Effector memory CD8-positive, alpha-beta T cell (primary cell): ENCODE measurements at regions not wholly inside any gene's neighbourhood (a gene's known extent, or its start where the extent isn't known, plus 50 kb on each side); places are given as distances from the start of the nearest gene placed in this dataset.

ENCODE experiments used
- ATAC-seq: fragments of 150-1000 bp; cut with Tn5 transposase; replicated peaks from 2 replicates; pipeline ENCODE4 v1.10.0; 2021; ENCODE audit warnings: mild to moderate bottlenecking, moderate library complexity
- DNase-seq, 3 experiments: peaks; one replicate each; pipeline ENCODE4 v3.0.0; 2021
- H3K27ac Mint-ChIP-seq, 2 donors: one replicate each; pipeline ENCODE4 v1.8.0; 2022; ENCODE audit warnings: mild to moderate bottlenecking in 2 of 2, mixed read lengths in 2 of 2, moderate library complexity in 2 of 2
- H3K27me3 Mint-ChIP-seq, 2 donors: one replicate each; pipeline ENCODE4 v1.8.0; 2022; ENCODE audit warnings: mixed read lengths in 2 of 2
- H3K36me3 Mint-ChIP-seq: one replicate; pipeline ENCODE4 v1.8.0; 2022; ENCODE audit warnings: mild to moderate bottlenecking, moderate library complexity, mixed read lengths; ENCODE audit not compliant: insufficient read depth
- H3K4me1 Mint-ChIP-seq, 2 donors: one replicate each; pipeline ENCODE4 v1.8.0; 2022; ENCODE audit warnings: low read depth in 2 of 2, mixed read lengths in 2 of 2
- H3K4me3 Mint-ChIP-seq, 2 donors: one replicate each; pipeline ENCODE4 v1.8.0; 2022; ENCODE audit warnings: mild to moderate bottlenecking in 2 of 2, mixed read lengths in 2 of 2, moderate library complexity in 2 of 2
- H3K9me3 Mint-ChIP-seq, 2 donors: one replicate each; pipeline ENCODE4 v1.8.0; 2022; ENCODE audit warnings: mixed read lengths in 2 of 2

DNA sequence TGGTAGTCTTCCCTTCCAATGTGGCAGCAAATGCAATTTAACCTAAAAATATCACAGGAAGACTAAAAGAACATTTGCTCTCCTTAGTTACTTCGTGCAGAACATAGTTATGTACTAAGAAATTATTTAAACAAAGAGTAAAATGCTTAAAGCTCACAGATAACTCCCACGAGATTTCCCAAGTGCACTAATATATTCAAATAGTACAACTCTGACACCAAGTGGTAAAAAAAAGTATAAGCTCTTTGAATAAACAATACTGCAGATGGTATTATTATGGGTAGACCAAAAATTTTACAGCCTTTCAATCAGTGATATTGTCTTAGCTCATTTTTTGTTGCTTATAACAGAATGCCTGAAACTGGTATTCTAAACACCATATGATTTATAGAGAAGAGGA lies 52.8 kb upstream of the FILIP1 start:
- Mint-ChIP-seq H3K4me3 (no peak overlapping the region), H3K36me3 (no peaks in the 10 kb centered on the region), H3K27ac (no peak overlapping the region), H3K9me3 (no peaks in the 10 kb centered on the region), H3K4me1 (peaks cover 2 to 3% of the 10 kb centered on the region in 2 donors), H3K27me3 (no peaks in the 10 kb centered on the region)
- DNase-seq (no peak), ATAC-seq (peak; percentile 36)

DNA sequence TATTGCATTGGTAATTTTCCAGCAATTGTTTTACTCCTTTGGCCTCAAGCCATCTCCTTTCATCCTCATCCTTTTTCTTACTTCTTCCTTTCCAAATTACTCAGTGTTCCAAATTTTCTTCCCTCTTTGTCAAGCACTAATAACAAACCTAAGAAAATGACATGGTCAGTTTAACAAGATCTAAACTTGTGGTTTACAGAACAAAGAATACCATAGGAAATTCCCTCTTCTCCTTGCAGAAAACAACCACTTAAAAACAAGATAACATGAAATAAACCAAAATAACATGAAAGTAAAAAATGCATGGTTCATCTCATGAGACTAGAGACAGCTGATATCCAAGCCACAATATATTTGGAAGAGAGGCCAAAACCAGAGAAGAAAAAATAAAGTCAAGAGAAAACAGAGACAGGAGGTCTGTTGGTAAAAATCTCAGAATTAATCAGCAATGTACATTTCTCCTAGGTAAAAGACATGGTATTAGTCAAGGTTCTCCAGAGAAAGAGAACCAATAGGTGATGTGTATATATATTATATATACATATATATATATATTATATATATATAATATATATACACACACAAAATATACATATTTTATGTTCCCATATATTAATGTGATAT lies 51.0 kb upstream of the SENP6 start:
- Mint-ChIP-seq H3K27ac (no peak overlapping the region), H3K4me1 (peaks cover 6% of the 10 kb centered on the region in 2 donors), H3K4me3 (no peak overlapping the region), H3K27me3 (no peaks in the 10 kb centered on the region), H3K9me3 (no peaks in the 10 kb centered on the region), H3K36me3 (no peaks in the 10 kb centered on the region)
- no peak for ATAC-seq
- no peak for DNase-seq

DNA sequence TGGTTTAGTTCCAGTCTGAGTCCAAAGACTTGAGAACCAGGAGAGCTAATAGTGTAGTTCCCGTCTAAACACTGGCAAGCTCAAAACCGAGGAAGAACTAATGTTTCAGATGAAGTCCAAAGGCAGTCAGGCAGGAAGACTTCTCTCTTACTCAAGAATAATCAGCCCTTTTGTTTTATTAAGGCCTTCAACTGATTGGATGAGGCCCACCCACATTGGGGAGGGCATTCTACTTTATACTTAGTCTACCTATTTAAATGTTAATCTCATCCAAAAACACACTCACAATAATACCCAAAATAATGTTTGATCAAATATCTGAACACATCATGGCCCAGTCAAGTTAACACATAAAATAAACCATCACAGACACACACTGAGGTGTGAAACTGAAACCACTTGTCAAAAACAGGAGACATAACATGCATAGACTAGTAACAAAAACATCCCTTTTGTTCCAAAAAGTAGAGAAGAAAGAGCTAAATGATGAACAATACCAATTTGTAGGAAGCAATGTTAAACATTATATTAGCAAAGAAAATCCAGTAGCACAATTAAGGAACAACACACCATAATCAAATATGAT lies 50.2 kb upstream of the SENP6 start:
- no peaks in the 10 kb centered on the region for H3K36me3 Mint-ChIP-seq

More for the DNA sequence above, 50.2 kb upstream of the SENP6 start:
- Mint-ChIP-seq H3K9me3 (no peaks in the 10 kb centered on the region), H3K4me1 (peaks cover 6% of the 10 kb centered on the region in 2 donors), H3K27ac (peak overlapping the region in 1 of 2 donors; percentile 72), H3K4me3 (peak overlapping the region; percentile 0 to 39), H3K27me3 (no peaks in the 10 kb centered on the region)
- ATAC-seq (peak; percentile 72), DNase-seq (no peak)
